ENCODE measurements at regions not wholly inside any gene's neighbourhood (a gene's known extent, or its start where the extent isn't known, plus 50 kb on each side); places are given as distances from the start of the nearest gene placed in this dataset.
"Not testable (repeated sequence)": the region's sequence is repeated elsewhere in the genome, so short reads cannot be mapped to it uniquely, and the experiment has no call there.

DNA sequence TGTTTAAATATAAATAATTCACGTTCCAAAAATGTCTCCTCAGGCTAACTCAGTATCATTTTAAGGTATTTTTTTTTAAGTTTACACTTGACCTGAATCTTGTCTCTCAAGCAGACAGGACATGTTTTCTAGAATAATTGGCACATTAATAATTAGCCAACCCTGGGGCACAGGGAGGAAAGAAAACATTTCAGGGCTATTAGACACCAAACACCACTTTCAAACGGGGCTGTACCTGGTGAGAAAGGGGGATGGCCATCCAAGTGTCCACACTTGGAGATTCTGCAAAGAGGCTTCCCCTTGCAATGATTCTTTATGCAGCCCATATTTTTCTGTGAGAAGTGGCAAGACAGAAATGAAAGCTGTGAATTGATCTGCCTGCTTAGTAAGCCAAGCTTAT lies 560.8 kb downstream of the CD109 start:
- DNase-seq: no peak

GRCh38 chr6:74256381-74256780 lies 560.4 kb downstream of the CD109 start:
- DNase-seq: no peak

DNA sequence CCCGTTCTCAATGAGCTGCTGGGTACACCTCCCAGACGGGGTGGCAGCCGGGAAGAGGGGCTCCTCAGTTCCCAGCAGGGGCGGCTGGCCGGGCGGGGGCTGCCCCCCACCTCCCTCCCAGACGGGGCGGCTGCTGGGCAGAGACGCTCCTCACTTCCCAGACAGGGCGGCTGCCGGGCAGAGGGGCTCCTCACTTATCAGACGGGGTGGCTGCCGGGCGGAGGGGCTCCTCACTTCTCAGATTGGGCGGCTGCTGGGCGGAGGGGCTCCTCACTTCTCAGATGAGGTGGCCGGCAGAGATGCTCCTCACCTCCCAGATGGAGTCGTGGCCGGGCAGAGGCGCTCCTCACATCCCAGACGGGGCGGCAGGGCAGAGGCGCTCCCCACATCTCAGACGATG lies 559.0 kb downstream of the CD109 start:
- not testable (repeated sequence) for DNase-seq

- DNase-seq: not testable (repeated sequence)
These were observed 558.1 kb downstream of the CD109 start for GRCh38 chr6:74254147-74254546.

DNA sequence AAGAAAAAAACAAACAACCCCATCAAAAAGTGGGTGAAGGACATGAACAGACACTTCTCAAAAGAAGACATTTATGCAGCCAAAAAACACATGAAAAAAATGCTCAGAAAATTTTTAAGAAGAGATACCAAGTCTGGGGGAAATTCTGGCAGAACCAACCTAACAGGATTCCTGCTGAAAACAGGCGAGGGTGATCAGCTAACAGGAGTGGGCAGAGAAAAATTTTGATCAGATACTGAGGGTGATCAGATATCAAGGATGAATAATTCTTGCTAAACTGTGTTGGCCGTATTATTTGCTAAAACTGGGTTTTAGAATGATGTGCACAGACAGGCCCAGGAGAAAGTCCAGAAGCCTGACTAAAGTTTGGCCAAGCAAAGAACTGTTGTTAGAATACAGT lies 557.3 kb downstream of the CD109 start:
- no peak for DNase-seq

GRCh38 chr6:74250161-74250818 lies 554.3 kb downstream of the CD109 start:
- DNase-seq: no peak

DNA sequence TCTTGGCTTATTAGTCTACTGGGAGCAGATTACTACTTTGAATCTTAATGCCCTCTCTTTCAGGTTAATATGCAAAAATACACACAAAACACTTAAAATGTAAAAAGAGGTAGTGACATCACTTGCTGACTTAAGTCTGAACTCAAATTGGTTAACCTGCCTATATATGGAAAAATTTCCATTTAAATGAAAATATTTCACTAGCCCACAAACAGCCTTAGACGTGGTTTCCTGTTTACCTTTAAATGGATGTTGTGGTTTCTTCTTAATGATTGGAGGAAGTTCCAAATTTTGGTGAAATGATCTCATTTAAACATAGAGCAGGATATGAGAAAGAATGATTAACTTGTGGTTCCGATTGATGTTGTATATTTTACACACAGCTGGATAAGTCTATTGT lies 553.7 kb downstream of the CD109 start:
- no peak for DNase-seq

DNA sequence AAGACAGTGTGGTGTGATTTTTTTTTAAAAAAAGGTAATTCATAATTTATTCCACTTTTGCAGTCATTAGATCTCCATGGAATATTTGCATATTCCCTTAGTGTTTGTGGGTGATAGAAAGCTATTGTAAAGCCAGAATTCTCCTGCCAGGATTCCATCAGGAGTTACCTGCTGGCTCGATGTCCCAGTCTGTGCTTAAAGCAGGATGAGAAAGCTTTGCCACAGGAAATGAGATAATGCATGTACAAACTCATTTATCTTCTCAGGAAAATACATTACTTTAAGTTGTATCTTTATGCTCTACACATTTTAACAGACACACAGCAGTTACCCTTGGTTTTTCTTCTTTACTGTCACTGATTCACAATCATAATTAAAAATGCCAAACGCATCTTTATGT lies 553.0 kb downstream of the CD109 start:
- no peak for DNase-seq

- no peak for DNase-seq
These were observed 526.8 kb downstream of the CD109 start for GRCh38 chr6:74222768-74223333.

- no peak for DNase-seq
These were observed 518.0 kb downstream of the CD109 start for GRCh38 chr6:74213995-74214394.

GRCh38 chr6:74208239-74208638 lies 512.2 kb downstream of the CD109 start:
- DNase-seq: no peak

- DNase-seq: no peak
These were observed 503.4 kb downstream of the CD109 start for GRCh38 chr6:74199215-74199915.

- no peak for DNase-seq
These were observed 501.3 kb downstream of the CD109 start for GRCh38 chr6:74197310-74197709.

- DNase-seq: no peak
These were observed 491.8 kb downstream of the CD109 start for GRCh38 chr6:74187811-74188210.

DNA sequence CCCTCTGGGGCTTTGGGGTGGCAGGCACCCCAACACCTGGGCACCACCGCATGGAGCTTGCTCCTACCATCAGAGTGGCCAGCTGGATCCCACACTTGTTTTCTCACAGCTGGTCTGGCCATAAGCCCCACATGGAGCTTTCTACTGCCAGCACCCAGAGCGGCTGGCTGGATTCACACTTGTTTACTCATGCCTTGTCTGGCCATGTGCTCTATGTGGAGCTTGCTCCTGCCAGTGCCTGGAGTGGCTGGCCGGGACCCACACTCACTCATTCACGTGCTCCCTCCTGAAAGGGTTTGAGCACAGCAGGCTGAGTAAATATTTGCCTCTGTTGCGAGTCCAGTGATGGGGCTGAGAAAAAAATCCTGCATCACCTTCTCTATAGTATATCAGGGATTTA lies 487.0 kb downstream of the CD109 start:
- no peak for DNase-seq

GRCh38 chr6:74181471-74181870 lies 485.5 kb downstream of the CD109 start:
- no peak for DNase-seq

GRCh38 chr6:74177506-74177905 lies 481.5 kb downstream of the CD109 start:
- no peak for DNase-seq

DNA sequence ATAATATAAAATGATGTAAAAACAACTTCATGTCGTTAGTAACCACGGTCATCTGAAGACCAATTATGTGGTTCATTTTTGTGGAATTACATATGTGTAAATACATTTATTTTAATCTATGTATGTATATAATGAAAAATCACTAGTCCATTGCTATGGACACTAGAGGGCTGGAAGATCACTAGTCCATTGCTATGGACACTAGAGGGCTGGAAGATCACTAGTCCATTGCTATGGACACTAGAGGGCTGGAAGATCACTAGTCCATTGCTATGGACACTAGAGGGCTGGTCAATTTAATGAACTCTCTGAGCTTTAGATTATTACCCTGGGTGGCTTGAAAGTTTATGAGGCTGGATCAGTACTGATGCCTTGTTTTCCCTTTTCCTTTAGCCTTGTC lies 474.5 kb downstream of the CD109 start:
- not testable (repeated sequence) for DNase-seq

GRCh38 chr6:74170118-74170517 lies 474.1 kb downstream of the CD109 start:
- no peak for DNase-seq

DNA sequence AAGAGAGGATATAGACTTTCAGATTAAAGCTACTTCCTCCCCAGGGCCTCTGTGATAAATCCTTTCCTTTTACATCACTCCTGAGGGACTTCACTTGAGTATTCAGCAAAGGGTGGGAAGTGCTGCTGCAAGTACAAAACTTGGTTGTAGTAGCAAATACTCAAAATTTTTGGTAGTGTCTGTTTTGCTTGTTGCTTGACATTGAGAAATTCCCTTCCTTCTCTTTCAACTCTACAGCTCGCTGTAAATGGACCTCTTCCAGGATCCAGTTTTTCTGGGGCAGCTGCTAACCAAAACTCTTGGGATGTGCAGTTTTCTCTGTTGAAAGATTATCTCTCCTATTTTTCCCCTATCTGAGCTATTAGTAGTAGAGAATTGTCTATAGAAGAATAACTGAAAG lies 472.0 kb downstream of the CD109 start:
- DNase-seq: no peak

DNA sequence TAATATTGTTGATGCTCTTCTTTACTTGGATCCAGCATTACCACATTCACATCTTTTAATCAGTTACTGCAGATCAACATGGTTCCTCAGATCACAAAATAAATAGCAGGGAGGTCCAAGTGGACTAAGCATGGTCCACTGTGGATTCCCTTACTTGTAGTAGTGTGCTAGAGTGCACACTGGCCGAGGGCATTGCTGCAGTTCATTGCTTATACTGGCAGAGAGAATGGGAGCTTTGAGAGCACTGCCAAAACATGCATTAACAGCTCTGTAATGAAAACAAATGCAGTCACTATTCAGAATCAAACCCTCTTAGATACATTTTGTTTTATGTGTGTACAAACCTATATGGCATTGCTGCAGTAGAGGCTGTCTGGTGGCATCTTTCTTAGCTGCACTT lies 471.5 kb downstream of the CD109 start:
- DNase-seq: no peak

- no peak for DNase-seq
These were observed 470.8 kb downstream of the CD109 start for GRCh38 chr6:74166849-74167248.

- DNase-seq: no peak
These were observed 465.4 kb downstream of the CD109 start for GRCh38 chr6:74161380-74161779.

DNA sequence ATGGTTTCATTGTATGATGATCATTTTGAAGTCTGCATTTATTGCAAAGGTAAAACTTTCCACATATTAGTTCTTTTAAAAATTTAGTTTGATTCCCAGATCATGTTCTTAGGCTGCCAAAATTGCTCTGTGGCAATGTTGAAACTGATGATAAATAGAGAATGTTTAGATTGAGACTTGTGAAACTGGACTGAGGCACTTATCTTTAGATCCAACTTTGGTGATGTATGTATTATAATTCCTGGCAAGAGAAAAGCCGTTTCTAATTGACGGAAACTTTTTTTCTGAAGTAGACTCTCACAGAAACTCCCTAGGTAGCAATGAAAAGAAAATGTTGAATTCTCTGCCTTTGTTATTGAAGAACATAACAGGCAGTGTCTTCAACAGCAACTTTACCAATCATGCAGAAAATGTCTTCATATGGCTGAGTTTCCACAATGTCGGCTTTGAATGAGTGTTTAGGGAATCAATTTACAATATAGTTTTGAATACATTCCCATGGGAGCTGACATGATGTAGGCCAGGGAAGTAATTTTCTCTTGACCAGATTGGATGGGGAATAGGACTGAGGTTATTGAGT lies 456.2 kb downstream of the CD109 start:
- no peak for DNase-seq

Measured in NCI-H524 treated with DMSO at 0.1 percent for 48 hours (cell line).